Activated naive CD4-positive, alpha-beta T cell treated with anti-CD3 and anti-CD28 coated beads, Interleukin-2, amount 50 U/mL, for 24 hours (primary cell): ENCODE measurements at regions not wholly inside any gene's neighbourhood (a gene's known extent, or its start where the extent isn't known, plus 50 kb on each side); places are given as distances from the start of the nearest gene placed in this dataset.

Experiments used
- H3K27ac Mint-ChIP-seq: one replicate; pipeline ENCODE4 v1.8.0; 2021; ENCODE audit warnings: mild to moderate bottlenecking, mixed read lengths
- H3K27me3 Mint-ChIP-seq: one replicate; pipeline ENCODE4 v1.8.0; 2021; ENCODE audit warnings: mixed read lengths
- H3K36me3 Mint-ChIP-seq: one replicate; pipeline ENCODE4 v1.8.0; 2021; ENCODE audit warnings: mixed read lengths
- H3K4me1 Mint-ChIP-seq: one replicate; pipeline ENCODE4 v1.8.0; 2021; ENCODE audit warnings: mixed read lengths
- H3K4me3 Mint-ChIP-seq: one replicate; pipeline ENCODE4 v1.8.0; 2021; ENCODE audit warnings: mild to moderate bottlenecking, mixed read lengths
- H3K9me3 Mint-ChIP-seq: one replicate; pipeline ENCODE4 v1.8.0; 2021; ENCODE audit warnings: mixed read lengths

DNA sequence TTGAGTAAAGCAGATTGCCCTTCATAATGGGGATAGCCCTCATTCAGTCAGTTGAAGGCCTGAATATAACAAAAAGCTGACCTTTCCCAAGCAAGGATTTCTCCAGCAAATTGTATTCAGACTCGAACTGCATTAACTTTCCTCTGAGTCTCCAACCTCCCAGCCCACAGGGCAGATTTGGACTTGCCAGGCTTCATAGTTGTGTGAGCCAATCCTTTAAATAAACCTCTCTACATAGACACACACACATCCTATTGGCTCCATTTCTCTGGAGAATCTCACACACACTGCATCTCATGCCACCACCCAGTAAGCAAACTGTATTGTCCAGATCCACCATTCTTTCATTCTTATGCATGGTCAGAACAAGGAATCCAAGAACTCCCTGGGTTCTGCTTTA is 225.1 kb downstream of the MPDZ start:
- Mint-ChIP-seq H3K4me3 (no peak overlapping the region), H3K36me3 (no peaks in the 10 kb centered on the region), H3K27me3 (no peaks in the 10 kb centered on the region), H3K4me1 (no peaks in the 10 kb centered on the region), H3K27ac (no peak overlapping the region), H3K9me3 (peaks cover 5% of the 10 kb centered on the region)
